HG02759 (cell line): ENCODE measurements at regions not wholly inside any gene's neighbourhood (a gene's known extent, or its start where the extent isn't known, plus 50 kb on each side); places are given as distances from the start of the nearest gene placed in this dataset.
"Not testable (repeated sequence)": the region's sequence is repeated elsewhere in the genome, so short reads cannot be mapped to it uniquely, and the experiment has no call there.

Source experiments
- ATAC-seq: cut with Tn5 transposase; IDR thresholded peaks from one replicate; pipeline ENCODE4 v1.9.1; 2021; ENCODE audit warnings: mild to moderate bottlenecking, moderate library complexity; ENCODE audit not compliant: unreplicated experiment

DNA sequence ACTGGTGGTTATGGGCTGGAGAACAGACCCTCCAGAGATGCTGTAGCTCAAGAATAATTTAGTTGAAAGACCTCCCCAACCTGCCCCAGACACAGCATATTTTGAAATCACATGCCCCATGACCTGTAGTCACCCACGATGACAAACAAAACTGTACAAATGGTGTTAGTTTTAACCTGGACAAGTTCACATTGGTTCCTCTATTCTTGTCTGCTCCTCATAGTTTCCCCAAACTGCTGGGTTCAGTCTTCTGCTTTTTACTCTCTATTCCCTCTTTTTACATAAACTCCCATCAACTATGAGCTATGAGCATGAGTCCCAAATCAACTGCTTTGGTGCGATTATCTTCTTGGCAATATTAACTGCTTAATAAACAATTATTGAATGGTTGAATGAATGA lies 365.3 kb upstream of the CLINT1 start:
- no peak for ATAC-seq

DNA sequence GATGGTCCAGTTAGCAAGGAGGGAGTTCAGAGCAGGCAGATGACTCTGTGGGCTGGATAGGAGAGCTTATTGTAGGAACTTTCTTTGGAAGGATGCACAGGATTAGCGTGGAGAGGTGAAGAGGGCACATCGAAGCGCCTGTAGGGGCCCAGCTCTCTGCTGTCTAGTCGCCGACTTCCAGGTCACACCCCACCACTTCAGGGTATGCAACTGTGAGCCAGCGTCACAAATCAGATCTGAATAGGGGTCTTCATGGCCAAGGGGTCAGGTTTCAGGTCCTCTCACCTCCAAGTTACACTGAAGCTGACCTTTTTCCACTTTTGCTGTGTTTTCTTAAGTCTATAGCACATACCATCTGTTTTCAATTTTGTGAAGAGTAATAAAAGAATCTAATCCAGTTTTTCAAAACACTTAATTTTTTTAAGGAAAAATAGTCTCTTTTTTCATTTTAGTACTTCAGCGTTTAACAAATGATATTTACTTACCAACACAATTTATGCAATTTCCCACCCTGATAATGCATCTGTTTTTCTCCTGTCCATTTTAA lies 364.2 kb upstream of the CLINT1 start:
- ATAC-seq = no peak

DNA sequence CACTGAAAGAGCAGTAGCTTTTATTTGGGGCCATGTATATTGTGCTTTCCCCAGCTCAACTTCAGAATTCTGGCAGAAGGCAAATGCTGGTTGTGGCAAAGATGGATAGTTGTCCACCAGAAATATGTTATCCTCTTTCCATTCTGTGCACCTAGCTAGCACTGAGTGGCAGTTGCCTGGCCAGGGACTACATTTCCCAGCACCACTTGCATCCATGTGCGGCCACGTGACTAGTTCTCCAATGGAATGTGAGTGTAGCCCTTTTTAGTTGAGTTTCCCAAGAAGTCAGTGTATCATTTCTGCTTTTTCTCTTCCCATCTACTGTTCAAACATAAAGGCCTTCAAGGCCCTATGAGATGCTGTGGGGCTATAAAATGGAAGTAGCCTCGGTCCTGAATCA lies 354.0 kb upstream of the CLINT1 start:
- ATAC-seq = no peak

DNA sequence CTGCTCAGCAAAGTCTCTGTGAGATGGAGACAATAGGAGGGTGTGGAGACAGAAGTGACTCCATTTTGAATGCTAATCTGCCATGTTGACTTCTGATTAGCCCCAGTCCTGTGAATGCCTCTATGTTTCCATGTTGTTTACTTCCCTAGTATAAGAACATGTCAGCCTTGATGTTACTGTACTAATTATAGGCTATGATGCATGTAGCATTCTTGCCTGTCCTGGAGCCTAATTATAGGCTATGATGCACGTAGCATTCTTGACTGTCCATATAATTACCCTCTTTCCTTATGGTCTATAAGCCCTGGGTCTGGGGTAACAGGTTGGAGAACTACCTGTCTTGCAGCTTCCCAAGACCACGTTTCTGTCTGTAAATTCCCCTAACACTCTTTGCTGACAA lies 353.3 kb upstream of the CLINT1 start:
- ATAC-seq = no peak

DNA sequence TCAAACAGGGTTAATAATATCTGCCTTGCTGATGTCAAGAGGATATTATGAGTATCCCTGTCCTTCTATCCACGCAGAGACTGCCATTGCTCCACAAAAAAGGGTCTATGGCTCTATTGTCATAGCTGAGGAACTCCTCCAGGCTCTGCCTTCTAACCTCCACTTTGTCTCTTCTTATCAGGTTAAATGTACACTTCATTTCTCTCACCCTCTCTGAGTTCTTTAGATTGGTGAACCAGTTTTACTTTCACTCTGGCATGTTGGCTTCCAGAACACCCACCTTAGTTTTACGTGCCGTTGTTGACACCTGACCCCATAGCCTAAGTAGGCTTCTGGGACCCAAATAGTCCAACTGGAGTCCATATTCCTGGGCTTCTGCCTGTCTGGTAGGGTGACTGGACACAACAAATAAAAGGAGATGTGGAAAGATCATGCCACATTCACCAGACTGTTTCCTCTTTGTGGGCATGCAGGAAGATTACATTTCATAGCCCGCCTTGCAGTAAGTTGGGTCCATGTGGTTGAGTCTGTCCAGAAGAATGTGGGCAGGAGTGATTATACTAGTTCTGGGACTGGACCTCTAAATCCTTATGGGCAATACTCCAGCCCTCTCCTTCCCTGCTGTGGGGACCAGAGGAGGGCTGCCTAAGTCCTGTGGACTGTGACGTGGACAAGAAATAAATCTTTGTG lies 350.4 kb upstream of the CLINT1 start:
- no peak for ATAC-seq

DNA sequence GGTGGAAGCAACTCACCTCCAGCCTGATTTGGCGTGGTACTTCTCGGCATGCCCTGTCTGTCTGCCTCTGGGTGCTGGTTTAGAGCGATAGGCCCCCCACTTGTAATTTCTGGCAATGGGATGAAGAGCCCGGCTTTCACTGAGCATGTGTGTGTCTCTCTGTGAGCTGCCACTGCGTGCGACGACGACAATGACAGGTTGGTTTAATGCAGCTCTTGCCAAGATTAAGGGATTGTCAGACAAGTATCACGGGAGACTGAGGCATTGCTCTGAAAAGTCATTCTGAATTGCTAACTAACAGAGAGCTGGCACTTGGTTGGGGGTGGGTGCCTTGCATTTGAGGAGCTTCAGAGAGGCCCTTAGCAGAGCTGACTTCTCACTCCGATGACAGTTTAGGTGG lies 348.8 kb upstream of the CLINT1 start:
- ATAC-seq = no peak

DNA sequence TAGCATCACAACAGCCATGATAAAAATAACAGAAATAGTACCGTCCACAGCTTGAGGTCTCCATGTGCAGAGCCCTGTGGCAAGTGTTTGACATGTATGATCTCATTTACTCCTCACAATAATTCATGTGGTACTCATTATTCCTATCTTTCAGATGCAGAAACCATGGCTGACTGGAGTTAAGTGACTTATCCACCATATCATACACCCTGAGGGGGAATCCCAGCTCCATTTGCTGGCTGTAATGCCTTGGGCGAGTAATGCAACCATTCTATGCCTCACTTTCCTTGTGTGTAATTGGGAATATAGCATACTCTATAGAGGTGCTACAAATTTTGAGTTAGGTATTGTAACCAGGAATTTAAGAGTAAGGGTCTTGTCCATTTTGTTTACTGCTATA lies 347.0 kb upstream of the CLINT1 start:
- ATAC-seq = no peak

DNA sequence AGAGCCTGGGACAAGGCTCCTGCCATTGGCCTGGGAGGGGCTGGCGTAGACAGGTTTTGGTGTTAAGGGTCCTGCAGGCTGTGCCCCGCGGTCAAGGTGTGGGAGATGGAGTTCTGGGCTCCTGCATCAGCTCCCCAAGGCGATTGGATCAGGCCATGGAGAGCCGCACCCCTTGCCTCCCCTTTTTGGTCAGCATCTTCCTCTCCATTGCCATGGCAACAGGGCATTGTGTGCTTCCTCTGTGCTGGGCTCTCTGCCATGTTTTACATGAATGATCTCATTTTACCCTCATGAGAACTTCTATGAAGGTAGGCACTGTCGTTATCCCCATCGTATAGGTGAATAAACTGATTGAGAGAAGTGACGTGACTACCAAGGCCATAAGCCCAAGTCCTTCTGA lies 344.3 kb upstream of the CLINT1 start:
- no peak for ATAC-seq

DNA sequence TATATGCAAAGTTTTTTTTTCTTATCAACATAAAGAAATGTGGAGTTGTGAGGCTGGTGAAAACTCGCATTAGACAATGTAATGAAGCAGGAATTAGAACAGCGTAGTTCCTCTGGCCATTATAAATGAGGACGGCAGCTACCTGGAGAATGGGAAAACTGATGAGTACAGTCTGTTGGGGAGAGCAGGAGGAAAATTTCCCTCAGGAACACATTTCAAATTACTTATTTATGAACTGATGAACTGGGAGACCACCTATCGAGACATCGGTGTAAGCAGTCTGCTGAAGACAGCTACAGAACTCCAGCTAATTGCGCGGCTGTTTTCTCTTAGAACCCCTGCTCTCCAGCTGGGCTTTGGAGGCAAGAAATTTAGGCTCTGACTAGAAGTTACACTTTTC lies 343.9 kb upstream of the CLINT1 start:
- ATAC-seq = no peak

DNA sequence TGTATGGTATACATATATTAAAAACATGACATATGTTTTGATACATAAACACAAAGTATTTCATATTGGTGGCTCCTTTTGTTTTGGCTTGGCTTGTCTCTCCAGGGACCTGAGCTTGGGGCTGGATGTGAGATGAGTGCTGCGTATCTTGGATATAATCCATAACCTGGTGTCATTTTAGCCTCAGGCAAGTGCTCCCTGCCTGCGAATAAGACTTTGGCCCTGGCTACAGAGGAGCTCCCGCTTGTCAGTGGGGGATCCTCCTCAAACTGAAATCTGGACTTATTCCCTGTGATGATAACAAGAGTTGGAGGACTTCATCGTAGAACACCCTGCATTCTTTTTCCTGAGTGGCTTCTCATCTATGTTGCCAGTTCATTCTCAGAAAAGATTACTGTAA lies 341.7 kb upstream of the CLINT1 start:
- ATAC-seq = no peak

DNA sequence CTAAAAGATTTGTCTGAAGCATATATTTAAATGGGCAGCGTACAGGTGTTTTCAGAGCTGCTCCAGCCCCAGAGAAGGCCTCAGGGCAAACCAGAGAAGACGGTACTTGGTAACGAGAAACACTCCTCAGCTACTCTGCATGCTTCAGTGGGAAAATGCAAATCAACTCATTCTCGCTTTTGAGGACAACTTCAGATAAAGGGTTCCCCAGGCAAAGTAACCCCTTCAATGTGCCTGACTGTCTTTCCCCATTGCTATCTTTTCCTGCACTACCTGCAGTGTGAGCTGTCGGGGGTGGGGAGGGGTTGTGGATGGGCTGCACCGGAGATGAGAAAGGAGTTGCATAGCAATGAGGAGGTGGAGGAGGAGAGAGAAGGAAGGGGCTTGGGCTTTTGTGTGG lies 339.7 kb upstream of the CLINT1 start:
- ATAC-seq = peak; percentile 90

DNA sequence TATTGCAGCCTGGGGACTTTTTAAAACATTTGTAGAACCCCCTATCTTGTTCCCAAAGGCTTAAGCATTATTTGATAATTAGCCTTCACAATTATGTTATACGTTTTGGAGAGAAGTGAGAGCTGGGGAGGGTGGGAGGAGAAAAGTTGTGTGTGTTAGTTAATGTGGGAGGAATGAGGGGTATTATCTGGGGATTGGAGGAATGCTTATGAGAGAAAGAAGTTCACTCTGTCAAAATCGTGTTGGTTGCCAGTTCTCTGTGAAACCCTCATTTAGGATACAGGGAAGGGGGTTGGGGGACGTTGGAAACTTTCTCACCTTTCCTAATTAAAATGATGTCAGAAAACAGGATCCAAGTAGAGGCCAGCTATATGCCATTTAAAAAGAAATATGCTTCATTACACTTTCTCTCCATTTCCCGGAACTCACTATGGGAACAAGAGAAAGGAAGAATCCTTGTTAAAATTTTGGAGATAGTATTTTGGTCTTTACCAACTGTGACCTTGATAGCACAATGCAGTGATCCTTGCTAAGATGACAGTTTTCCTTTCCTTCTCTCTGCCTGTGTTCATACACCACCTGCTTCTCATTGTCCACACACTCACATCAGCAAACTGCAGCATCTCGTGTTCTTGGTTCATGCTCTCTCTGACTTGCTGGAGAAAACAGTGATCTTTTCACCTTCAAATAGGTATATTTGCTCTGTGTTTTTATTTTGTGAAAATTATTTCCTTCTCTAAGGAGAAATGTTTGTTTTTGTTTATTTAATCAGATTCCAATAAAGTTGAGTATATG lies 336.7 kb upstream of the CLINT1 start:
- ATAC-seq = no peak

DNA sequence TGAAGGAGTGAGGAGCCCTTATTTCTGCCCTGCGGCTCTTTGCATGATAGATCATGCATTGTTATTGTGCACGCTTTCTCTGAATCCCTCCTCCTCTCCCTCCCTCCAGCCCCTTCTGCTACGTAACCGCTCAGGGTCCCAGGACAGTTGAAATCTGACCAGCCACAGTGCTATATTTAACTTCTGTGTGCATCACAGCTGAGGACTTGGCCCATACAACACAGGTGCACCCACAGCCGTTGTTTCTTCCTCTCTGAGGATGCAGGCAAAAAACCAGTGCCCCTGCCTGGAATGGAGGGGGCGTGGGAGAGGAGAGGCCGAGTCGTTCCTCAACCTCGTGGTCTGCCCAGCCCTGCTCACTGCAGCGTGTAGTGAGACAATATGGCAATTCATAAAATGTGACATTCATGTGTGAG lies 335.6 kb upstream of the CLINT1 start:
- ATAC-seq = peak; percentile 64

DNA sequence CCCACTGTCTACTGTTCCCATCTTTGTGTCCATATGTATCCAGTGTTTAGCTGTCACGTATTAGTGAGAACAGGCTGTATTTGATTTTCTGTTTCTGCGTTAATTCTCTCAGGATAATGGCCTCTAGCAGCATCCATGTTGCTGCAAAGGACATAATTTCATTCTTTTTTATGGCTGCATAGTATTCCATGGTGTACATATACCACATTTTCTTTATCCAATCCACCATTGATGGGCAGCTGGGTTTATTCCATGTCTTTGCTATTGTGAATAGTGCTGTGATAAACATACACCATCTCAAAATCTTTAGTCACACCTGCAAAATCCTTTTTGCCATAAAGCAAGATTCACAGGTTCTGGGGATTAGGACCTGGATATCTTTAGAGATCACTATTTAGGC lies 334.4 kb upstream of the CLINT1 start:
- not testable (repeated sequence) for ATAC-seq

DNA sequence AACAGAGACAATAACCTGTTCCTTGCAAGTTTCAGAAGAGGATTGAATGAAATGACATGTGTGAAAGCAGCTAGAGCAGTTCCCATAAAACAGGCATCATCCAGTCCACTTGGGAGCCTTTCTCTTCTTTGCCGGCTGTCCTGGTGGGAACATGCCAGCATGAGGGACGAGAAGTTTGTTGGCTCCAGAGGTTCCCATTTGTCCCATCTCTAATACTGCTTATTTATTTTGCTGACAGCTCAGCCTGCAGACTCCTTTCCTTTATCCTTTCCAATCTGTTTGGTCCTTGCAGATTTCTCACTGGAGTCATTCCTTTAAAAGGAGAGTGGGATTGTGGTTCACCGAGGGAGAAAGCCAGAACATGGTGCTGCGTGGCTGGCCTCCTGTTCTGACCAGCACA lies 321.5 kb upstream of the CLINT1 start:
- no peak for ATAC-seq

DNA sequence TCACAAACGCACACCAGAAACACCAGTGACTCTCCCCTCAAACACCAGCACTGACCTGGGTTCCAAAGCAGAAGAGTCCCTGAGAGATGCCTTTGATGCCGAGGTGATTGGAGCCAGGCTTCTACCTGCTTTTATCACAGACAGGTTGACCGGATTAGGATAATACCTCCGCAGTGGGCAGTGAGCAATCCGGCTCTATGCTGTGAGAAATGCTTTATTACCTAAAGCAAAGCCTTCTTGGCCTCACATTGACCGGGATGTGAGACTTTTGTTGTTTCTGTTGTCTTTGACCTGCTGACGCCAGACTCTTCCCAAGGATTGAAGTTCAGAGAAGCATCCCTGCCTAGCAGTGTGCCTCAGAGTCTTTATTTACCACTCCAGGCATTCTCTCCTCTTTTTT lies 320.3 kb upstream of the CLINT1 start:
- ATAC-seq = no peak

DNA sequence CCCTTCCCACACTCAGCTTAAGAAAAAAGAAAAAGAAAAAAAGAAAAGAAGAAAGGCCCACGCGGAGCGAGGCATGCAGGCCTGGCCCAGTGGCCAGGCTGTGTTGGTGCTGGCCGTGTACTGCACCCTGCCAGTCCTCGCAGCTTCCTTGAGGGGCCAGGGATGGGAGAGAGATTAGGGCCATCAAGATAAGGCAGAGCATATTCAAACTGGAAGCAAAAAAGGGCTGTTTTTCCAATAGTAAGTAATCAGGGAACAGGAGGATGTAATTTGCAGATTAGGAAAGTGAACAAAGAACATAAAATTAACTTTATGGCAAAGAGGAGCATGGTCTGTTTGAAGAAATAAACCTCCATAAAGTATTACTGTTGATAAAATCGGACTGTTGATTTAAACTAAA lies 319.6 kb upstream of the CLINT1 start:
- no peak for ATAC-seq

DNA sequence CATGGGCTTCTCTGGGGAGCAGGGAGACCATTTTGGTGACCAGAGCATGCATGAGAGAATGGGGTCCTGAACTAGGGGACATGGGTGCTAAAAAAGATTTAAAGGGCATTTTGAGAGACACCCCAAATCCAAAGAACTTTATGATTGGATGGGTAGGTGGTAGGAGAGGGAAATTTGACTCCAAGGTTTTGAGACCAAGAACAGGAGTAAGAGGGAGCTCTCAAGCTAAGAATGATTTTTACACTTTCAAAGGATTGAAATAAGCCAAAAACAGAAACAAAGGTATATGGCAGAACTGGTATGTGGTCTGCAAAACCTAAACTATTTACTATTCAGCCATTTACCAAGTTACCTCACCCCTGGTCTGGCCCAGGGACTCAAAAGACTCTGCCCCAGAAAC lies 318.2 kb upstream of the CLINT1 start:
- no peak for ATAC-seq

DNA sequence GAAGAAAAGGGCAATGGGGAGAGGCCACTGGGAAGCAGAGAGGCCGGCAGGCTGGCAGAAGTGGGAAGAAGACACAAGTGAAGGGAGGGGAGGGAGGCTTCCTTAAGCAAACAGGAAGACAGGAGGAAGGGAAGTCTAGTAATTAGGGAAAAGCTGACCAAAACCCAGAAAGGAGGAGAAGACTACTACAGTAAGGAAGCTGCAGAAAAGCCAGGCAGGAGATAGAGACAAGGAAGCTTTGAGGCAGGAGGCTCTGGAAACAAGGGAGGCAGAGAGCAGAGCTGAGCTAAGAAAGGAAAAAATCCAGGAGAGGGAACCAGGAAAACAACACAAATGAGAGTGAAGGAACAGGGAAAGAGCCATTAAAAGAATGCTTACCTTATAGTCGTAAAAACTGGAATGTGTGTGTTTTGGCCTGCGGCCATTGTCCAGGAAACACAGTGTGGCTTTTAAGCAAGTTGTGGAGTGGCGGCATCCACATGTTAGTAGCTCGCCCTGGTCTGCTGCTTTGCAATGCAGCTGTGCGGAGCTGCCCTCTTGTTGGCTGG lies 317.1 kb upstream of the CLINT1 start:
- ATAC-seq = no peak

DNA sequence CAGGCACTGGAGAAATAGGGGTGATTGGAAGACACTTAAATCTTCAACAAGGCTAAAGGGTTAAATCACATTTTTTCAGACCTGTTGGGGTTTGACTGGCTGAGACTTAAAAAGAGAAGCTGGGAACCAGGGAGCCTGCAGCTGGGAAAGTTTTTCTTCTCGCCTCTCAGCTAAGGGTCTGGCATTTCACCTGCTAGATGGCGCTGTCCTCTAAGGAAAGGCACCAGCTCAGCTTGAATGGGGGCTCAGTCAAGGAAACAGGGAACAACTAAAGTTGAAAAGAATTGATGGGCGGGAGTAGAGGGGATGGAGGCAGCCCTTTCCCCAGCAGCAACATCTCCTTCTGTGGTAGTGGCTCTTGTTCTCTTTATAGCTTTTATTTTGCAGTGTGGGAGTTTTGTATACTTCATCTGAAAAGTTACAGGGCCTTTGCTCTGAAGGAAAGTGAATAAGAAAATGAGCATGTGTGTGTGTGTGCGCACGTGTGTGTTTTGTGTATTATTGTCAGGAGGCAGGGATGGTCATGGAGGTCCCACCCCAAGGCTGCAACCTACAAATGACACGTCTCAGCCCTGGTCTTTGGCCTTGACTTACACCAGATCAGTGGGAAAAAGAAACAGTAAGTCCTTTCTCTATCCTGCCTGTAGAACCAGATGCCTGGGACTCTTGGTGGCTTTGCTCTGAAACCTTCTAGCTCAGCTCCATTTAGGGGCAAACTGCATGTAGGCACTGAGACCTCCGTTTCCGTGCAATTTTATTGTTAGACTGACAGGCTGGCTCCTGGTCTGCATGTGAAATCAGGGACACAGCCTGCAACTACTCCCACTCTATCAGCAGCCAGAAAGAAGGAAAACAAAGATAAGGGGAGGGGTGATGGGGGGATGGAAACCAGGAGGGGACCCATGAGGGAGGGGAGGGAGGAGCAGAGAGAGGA lies 316.2 kb upstream of the CLINT1 start:
- ATAC-seq = no peak

DNA sequence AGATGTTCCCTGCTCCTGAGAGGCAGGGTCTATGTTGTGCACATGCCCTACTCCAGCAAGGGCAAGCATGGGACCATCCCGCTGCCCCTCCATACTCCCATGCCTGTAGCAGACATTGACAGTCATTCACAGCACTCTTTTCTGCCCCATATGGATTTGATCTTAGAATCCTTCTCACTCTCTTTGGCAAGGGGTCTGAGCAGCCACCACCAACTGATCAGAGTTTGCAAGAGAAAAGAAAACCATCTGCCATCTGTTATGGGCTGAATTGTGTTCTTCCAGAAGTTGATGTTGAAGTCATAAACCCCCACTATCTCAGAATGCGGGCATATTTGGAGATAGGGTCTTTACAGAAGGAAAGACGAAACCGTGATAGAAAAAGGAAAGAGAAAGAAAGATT lies 315.1 kb upstream of the CLINT1 start:
- ATAC-seq = no peak
